ENCODE measurements at regions not wholly inside any gene's neighbourhood (a gene's known extent, or its start where the extent isn't known, plus 50 kb on each side); places are given as distances from the start of the nearest gene placed in this dataset.

DNA sequence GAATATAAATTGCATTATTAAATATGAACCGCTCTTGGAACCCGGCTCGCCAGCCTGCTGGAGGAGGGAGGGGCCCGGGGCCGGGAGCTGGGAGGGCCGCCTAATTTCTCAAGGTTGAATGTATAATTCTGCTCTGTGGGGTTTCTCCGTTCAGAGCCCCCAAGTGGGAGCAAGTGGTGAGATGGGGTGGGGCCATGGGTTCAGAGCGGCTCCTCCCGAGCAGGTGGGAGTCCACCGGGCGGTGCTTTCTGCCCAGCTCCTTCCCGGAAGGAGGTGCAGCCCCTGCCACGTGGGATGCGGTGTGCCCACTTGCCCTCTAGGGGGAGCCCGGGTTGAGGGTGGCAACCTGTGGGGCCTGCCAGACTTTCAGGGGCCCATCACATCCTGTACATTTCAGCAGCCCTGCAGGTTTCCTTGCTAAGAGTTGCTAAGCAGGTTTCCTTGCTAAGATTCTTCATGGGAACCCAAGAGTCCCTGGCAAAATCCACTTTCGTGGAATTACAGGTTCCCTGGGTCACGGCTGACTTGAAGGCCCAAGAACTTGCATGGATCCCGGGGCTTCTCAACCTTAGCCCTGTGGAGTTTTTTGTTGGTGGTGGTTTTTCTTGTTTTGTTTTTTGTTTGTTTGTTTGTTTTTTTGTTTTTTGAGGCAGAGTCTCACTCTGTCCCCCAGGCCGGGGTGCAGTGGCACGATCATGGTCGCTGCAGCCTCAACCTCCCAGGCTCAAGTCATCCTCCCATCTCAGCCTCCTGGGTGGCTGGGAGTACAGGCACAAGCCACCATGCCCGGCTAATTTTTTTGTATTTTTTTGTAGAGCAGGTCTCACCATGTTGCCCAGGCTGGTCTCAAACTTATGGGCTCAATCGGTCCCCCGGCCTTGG is 196.7 kb upstream of the GSE1 start (continued):
- TF ChIP-seq, protein P1, sequence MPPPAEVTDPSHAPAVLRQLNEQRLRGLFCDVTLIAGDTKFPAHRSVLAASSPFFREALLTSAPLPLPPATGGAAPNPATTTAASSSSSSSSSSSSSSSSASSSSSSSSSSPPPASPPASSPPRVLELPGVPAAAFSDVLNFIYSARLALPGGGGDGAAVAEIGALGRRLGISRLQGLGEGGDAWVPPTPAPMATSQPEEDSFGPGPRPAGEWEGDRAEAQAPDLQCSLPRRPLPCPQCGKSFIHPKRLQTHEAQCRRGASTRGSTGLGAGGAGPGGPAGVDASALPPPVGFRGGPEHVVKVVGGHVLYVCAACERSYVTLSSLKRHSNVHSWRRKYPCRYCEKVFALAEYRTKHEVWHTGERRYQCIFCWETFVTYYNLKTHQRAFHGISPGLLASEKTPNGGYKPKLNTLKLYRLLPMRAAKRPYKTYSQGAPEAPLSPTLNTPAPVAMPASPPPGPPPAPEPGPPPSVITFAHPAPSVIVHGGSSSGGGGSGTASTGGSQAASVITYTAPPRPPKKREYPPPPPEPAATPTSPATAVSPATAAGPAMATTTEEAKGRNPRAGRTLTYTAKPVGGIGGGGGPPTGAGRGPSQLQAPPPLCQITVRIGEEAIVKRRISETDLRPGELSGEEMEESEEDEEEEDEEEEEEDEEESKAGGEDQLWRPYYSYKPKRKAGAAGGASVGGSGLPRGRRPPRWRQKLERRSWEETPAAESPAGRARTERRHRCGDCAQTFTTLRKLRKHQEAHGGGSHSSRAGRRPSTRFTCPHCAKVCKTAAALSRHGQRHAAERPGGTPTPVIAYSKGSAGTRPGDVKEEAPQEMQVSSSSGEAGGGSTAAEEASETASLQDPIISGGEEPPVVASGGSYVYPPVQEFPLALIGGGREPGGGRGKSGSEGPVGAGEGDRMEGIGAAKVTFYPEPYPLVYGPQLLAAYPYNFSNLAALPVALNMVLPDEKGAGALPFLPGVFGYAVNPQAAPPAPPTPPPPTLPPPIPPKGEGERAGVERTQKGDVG (CRISPR knock-in tag; IDR thresholded peaks at IDR 0.05; ENCODE audit: borderline replicate concordance): no peak
- TF ChIP-seq SIX4 (CRISPR knock-in tag; IDR thresholded peaks at IDR 0.05) (no peak), RFXAP (CRISPR knock-in tag; IDR thresholded peaks at IDR 0.05; ENCODE audit: borderline replicate concordance) (no peak), ZNF24 (IDR thresholded peaks at IDR 0.05) (no peak), PPARG (CRISPR knock-in tag; conservative IDR thresholded peaks at IDR 0.05) (no peak), ZNF180 (CRISPR knock-in tag; IDR thresholded peaks at IDR 0.05; ENCODE audit: borderline replicate concordance, low read depth) (no peak), CEBPG (CRISPR knock-in tag; IDR thresholded peaks at IDR 0.05) (no peak), ZNF17 (CRISPR knock-in tag; IDR thresholded peaks at IDR 0.05) (no peak), RELA (CRISPR knock-in tag; IDR thresholded peaks at IDR 0.05) (peak; percentile 77; the same call in 1 of the 2 replicates)
- TF ChIP-seq, protein P2, sequence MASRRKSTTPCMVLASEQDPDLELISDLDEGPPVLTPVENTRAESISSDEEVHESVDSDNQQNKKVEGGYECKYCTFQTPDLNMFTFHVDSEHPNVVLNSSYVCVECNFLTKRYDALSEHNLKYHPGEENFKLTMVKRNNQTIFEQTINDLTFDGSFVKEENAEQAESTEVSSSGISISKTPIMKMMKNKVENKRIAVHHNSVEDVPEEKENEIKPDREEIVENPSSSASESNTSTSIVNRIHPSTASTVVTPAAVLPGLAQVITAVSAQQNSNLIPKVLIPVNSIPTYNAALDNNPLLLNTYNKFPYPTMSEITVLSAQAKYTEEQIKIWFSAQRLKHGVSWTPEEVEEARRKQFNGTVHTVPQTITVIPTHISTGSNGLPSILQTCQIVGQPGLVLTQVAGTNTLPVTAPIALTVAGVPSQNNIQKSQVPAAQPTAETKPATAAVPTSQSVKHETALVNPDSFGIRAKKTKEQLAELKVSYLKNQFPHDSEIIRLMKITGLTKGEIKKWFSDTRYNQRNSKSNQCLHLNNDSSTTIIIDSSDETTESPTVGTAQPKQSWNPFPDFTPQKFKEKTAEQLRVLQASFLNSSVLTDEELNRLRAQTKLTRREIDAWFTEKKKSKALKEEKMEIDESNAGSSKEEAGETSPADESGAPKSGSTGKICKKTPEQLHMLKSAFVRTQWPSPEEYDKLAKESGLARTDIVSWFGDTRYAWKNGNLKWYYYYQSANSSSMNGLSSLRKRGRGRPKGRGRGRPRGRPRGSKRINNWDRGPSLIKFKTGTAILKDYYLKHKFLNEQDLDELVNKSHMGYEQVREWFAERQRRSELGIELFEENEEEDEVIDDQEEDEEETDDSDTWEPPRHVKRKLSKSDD (CRISPR knock-in tag; IDR thresholded peaks at IDR 0.05; ENCODE audit: low read depth): no peak
- TF ChIP-seq, protein P3, sequence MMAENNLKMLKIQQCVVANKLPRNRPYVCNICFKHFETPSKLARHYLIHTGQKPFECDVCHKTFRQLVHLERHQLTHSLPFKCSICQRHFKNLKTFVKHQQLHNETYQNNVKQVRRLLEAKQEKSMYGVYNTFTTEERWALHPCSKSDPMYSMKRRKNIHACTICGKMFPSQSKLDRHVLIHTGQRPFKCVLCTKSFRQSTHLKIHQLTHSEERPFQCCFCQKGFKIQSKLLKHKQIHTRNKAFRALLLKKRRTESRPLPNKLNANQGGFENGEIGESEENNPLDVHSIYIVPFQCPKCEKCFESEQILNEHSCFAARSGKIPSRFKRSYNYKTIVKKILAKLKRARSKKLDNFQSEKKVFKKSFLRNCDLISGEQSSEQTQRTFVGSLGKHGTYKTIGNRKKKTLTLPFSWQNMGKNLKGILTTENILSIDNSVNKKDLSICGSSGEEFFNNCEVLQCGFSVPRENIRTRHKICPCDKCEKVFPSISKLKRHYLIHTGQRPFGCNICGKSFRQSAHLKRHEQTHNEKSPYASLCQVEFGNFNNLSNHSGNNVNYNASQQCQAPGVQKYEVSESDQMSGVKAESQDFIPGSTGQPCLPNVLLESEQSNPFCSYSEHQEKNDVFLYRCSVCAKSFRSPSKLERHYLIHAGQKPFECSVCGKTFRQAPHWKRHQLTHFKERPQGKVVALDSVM (CRISPR knock-in tag; IDR thresholded peaks at IDR 0.05): no peak; the same call in 1 of the 2 replicates
- TF ChIP-seq, protein P4, sequence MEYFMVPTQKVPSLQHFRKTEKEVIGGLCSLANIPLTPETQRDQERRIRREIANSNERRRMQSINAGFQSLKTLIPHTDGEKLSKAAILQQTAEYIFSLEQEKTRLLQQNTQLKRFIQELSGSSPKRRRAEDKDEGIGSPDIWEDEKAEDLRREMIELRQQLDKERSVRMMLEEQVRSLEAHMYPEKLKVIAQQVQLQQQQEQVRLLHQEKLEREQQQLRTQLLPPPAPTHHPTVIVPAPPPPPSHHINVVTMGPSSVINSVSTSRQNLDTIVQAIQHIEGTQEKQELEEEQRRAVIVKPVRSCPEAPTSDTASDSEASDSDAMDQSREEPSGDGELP (IDR thresholded peaks at IDR 0.05; ENCODE audit: borderline replicate concordance, low read depth): peak; percentile 31; the same call in 1 of the 2 replicates
- TF ChIP-seq, protein P5, sequence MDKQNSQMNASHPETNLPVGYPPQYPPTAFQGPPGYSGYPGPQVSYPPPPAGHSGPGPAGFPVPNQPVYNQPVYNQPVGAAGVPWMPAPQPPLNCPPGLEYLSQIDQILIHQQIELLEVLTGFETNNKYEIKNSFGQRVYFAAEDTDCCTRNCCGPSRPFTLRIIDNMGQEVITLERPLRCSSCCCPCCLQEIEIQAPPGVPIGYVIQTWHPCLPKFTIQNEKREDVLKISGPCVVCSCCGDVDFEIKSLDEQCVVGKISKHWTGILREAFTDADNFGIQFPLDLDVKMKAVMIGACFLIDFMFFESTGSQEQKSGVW (CRISPR knock-in tag; IDR thresholded peaks at IDR 0.05; ENCODE audit: borderline replicate concordance): no peak
- TF ChIP-seq, protein P6, sequence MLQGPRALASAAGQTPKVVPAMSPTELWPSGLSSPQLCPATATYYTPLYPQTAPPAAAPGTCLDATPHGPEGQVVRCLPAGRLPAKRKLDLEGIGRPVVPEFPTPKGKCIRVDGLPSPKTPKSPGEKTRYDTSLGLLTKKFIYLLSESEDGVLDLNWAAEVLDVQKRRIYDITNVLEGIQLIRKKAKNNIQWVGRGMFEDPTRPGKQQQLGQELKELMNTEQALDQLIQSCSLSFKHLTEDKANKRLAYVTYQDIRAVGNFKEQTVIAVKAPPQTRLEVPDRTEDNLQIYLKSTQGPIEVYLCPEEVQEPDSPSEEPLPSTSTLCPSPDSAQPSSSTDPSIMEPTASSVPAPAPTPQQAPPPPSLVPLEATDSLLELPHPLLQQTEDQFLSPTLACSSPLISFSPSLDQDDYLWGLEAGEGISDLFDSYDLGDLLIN (CRISPR knock-in tag; IDR thresholded peaks at IDR 0.05; ENCODE audit: borderline replicate concordance): no peak
- TF ChIP-seq, protein P7, sequence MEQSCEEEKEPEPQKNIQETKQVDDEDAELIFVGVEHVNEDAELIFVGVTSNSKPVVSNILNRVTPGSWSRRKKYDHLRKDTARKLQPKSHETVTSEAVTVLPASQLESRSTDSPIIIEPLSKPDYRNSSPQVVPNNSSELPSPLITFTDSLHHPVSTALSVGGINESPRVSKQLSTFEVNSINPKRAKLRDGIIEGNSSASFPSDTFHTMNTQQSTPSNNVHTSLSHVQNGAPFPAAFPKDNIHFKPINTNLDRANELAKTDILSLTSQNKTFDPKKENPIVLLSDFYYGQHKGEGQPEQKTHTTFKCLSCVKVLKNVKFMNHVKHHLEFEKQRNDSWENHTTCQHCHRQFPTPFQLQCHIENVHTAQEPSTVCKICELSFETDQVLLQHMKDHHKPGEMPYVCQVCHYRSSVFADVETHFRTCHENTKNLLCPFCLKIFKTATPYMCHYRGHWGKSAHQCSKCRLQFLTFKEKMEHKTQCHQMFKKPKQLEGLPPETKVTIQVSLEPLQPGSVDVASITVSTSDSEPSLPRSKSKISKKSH (CRISPR knock-in tag; IDR thresholded peaks at IDR 0.05; ENCODE audit: borderline replicate concordance): peak; percentile 67; the same call in 1 of the 2 replicates
